Stomach smooth muscle (tissue), 2 donors: ENCODE measurements at regions not wholly inside any gene's neighbourhood (a gene's known extent, or its start where the extent isn't known, plus 50 kb on each side); places are given as distances from the start of the nearest gene placed in this dataset.

ENCODE experiments used
- H3K27ac ChIP-seq: one replicate; pipeline ENCODE4 v1.7.0; 2013; ENCODE audit warnings: mild to moderate bottlenecking, low read length, inconsistent platforms
- H3K27me3 ChIP-seq, 2 donors: one replicate each; pipeline ENCODE4 v1.7.0; 2013; ENCODE audit warnings: low read length in 2 of 2; ENCODE audit not compliant: insufficient read depth in 2 of 2, control insufficient read depth in 1 of 2
- H3K36me3 ChIP-seq, 2 donors: one replicate each; pipeline ENCODE4 v1.7.0; 2013; ENCODE audit warnings: low read length in 2 of 2; ENCODE audit not compliant: control insufficient read depth in 2 of 2, insufficient read depth in 2 of 2
- H3K4me1 ChIP-seq: one replicate; pipeline ENCODE4 v1.7.0; 2013; ENCODE audit warnings: low read length; ENCODE audit not compliant: control insufficient read depth, insufficient read depth
- H3K4me3 ChIP-seq, 2 donors: one replicate each; pipeline ENCODE4 v1.7.0; 2013; ENCODE audit warnings: low read length in 2 of 2
- H3K9ac ChIP-seq, 2 donors: one replicate each; pipeline ENCODE4 v1.7.0; 2013; ENCODE audit warnings: low read length in 2 of 2, mild to moderate bottlenecking in 1 of 2
- H3K9me3 ChIP-seq, 2 donors: one replicate each; pipeline ENCODE4 v1.7.0; 2013; ENCODE audit warnings: low read length in 2 of 2; ENCODE audit not compliant: control insufficient read depth in 2 of 2
- donor health status: healthy.
- donor health status: Pancreatic carcinoma.

- peaks cover 0 to 2% of the 10 kb centered on the region in 2 donors for H3K27me3 ChIP-seq
- H3K4me1 ChIP-seq: peaks cover 5% of the 10 kb centered on the region
- H3K27ac ChIP-seq: no peak overlapping the region
- no peak overlapping the region for H3K9ac ChIP-seq
- no peak overlapping the region for H3K4me3 ChIP-seq
- no peaks in the 10 kb centered on the region for H3K9me3 ChIP-seq
- no peaks in the 10 kb centered on the region for H3K36me3 ChIP-seq
These were observed 162.9 kb downstream of the PLPP3 start for GRCh38 chr1:56416495-56416894.

DNA sequence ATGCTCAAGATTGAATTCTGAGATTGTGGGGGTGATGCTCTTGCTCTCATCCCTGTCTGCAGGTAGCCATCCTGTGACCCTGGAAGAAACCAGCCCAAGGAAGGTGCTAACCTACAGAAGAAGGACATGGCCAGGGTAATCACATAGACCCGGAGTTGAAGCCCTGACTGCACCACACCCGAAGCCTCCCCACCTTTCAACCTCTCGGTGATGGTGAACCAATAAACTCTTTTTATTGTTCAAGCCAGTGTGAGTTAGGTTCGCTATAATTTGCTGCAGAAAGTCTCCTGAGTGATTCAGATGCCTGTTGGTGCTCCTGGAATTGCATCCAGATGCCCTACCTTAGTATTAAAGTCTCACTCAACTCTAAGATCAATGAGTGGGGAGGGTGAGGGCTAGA, 163.6 kb downstream of the PLPP3 start:
- no peak overlapping the region for H3K4me3 ChIP-seq
- H3K27me3 ChIP-seq: peaks cover 0 to 2% of the 10 kb centered on the region in 2 donors
- H3K27ac ChIP-seq: no peak overlapping the region
- H3K9me3 ChIP-seq: no peaks in the 10 kb centered on the region
- no peak overlapping the region for H3K9ac ChIP-seq
- H3K36me3 ChIP-seq: no peaks in the 10 kb centered on the region
- H3K4me1 ChIP-seq: peaks cover 5% of the 10 kb centered on the region

- peaks cover 5% of the 10 kb centered on the region for H3K4me1 ChIP-seq
- peaks cover 0 to 2% of the 10 kb centered on the region in 2 donors for H3K27me3 ChIP-seq
- no peak overlapping the region for H3K9ac ChIP-seq
- H3K9me3 ChIP-seq: no peaks in the 10 kb centered on the region
- no peak overlapping the region for H3K27ac ChIP-seq
- no peak overlapping the region for H3K4me3 ChIP-seq
- H3K36me3 ChIP-seq: no peaks in the 10 kb centered on the region
These were observed 164.1 kb downstream of the PLPP3 start for GRCh38 chr1:56415258-56415657.

DNA sequence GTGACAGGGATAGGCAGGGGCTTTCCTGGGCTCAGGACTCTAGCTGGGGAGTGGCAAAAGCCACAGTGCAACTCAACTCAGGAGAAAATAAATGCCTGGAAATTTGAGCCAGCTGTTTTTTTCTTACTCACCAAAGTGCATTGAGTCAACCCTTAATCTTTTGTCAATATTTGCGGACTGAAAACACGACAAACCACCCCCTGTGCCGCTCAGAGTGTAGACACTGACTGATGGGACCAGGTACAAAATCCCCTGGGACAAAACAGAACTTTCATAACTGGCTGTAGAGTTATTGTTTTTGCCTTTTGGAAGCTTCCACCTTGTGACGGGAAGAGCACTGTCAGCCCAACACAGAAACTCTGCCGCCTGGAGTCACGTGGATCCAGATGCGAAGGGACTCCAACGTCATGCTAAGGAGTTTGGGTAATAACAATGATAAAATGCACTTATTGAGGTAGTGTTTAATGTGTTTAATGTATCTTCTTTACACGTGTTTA, 164.6 kb downstream of the PLPP3 start:
- Histone ChIP-seq H3K27ac (no peak overlapping the region), H3K9me3 (no peaks in the 10 kb centered on the region), H3K4me1 (peaks cover 5% of the 10 kb centered on the region), H3K4me3 (no peak overlapping the region), H3K36me3 (no peaks in the 10 kb centered on the region), H3K27me3 (peaks cover 0 to 2% of the 10 kb centered on the region in 2 donors), H3K9ac (no peak overlapping the region)

DNA sequence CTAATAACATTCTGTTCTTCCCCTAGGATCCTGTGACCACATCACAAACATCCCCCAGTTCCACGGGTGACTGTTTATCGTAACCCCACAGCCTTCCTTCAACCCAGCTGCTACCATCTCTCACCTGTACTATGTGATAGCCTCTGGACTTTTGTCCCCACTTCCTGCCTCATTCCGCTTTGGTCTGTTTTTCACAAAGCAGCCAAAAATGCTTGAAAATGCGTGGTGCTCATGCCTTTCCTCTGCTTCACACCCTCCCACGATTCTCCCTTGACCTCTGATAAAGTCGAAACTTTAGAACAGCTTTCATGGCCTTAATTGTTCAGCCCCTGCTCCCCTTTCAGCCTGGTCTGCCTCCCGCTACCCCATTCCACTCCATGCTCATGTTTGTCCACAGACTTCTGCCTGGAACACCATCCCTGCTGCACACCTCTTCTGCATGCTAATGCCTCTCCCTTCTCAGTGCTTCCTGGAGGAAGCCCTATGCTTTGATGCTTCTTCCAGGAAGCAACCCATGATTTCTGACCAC, 165.6 kb downstream of the PLPP3 start:
- Histone ChIP-seq H3K36me3 (no peaks in the 10 kb centered on the region), H3K27ac (no peak overlapping the region), H3K4me1 (peaks cover 5% of the 10 kb centered on the region), H3K4me3 (no peak overlapping the region), H3K9ac (no peak overlapping the region), H3K9me3 (no peaks in the 10 kb centered on the region), H3K27me3 (peaks cover 0 to 2% of the 10 kb centered on the region in 2 donors)

- H3K9ac ChIP-seq: no peak overlapping the region
- no peaks in the 10 kb centered on the region for H3K4me1 ChIP-seq
- peaks cover 0 to 2% of the 10 kb centered on the region in 2 donors for H3K27me3 ChIP-seq
- no peak overlapping the region for H3K27ac ChIP-seq
- no peak overlapping the region for H3K4me3 ChIP-seq
- no peaks in the 10 kb centered on the region for H3K9me3 ChIP-seq
- H3K36me3 ChIP-seq: no peaks in the 10 kb centered on the region
These were observed 167.7 kb downstream of the PLPP3 start for GRCh38 chr1:56411484-56412180.

DNA sequence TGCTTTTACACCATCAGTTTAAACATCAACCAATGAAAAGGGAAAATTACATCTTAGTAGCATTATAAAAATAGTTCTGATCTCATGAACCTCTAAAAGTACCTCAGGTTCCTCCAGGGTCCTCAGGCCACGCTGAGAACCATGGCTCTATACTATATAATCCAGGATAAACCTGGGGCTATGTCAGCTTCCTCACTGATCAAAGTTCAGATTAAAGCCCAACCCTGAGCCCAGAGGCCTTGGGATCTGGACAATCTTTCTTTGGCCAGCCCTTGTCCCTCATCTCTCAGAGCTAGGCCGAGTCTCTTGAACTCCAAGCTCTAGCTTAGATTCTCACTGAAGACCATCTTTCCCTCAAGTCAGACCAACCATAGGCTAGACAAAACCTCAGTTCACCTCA, 168.3 kb downstream of the PLPP3 start:
- H3K27me3 ChIP-seq: peaks cover 0 to 2% of the 10 kb centered on the region in 2 donors
- H3K27ac ChIP-seq: no peak overlapping the region
- H3K9me3 ChIP-seq: no peaks in the 10 kb centered on the region
- H3K4me3 ChIP-seq: no peak overlapping the region
- H3K36me3 ChIP-seq: no peaks in the 10 kb centered on the region
- H3K9ac ChIP-seq: no peak overlapping the region
- no peaks in the 10 kb centered on the region for H3K4me1 ChIP-seq

GRCh38 chr1:56410405-56410804, 169.0 kb downstream of the PLPP3 start:
- Histone ChIP-seq H3K27me3 (peaks cover 0 to 2% of the 10 kb centered on the region in 2 donors), H3K4me1 (no peaks in the 10 kb centered on the region), H3K27ac (no peak overlapping the region), H3K36me3 (no peaks in the 10 kb centered on the region), H3K9ac (no peak overlapping the region), H3K9me3 (no peaks in the 10 kb centered on the region), H3K4me3 (no peak overlapping the region)

DNA sequence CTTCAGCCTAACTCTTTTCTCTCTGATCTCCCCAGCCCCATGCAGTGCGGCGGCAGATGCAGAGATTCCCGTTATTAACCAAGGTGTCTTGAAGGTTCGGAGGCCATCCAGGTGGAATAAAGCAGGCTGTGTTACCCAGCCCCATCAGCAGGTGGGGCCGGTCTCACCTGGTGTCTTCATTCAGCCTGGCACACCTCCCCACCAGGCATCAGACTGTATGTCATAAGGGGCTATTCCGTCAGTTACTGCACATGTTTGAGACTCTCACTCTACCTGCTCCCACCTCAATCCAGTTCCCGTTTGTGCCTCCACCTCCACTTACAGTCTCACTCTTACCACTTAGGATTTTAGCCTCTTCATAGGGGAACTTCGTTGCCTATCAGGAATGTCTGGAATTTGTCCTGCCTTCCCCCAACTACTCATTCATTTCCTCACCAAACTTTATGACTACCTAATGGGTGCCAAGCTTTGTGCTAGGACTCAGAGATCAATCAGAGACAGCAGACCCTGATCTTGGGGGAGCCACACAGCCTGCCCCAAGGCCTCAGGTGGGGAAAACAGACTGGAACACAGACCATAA, 170.2 kb downstream of the PLPP3 start:
- Histone ChIP-seq H3K9me3 (no peaks in the 10 kb centered on the region), H3K4me3 (no peak overlapping the region), H3K9ac (no peak overlapping the region), H3K4me1 (no peaks in the 10 kb centered on the region), H3K27ac (no peak overlapping the region), H3K27me3 (no peaks in the 10 kb centered on the region), H3K36me3 (no peaks in the 10 kb centered on the region)

DNA sequence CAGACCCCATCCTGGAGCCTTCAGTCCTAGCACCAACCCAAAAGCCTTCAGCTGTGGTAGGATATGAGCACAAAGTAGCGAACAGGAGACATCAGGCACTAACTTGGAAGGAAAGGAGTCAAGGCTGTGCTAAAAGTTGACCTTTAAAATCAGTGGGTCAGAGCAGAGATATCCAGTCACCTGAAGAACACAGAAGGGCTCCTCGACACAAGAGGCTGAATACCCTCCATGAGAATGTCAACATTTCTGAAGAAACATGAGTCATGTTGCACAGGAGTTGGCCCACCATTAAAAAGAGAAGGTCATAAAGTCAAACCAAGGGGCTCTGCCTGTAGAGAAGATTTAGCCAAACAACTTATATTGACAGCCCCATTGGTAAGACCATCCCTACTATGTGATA, 172.5 kb downstream of the PLPP3 start:
- no peaks in the 10 kb centered on the region for H3K9me3 ChIP-seq
- no peaks in the 10 kb centered on the region for H3K36me3 ChIP-seq
- H3K9ac ChIP-seq: no peak overlapping the region
- H3K27me3 ChIP-seq: no peaks in the 10 kb centered on the region
- no peak overlapping the region for H3K4me3 ChIP-seq
- H3K4me1 ChIP-seq: no peaks in the 10 kb centered on the region
- H3K27ac ChIP-seq: no peak overlapping the region

- Histone ChIP-seq H3K9me3 (no peaks in the 10 kb centered on the region), H3K27ac (no peak overlapping the region), H3K36me3 (no peaks in the 10 kb centered on the region), H3K4me1 (no peaks in the 10 kb centered on the region), H3K9ac (no peak overlapping the region), H3K27me3 (no peaks in the 10 kb centered on the region), H3K4me3 (no peak overlapping the region)
These were observed 174.8 kb downstream of the PLPP3 start for GRCh38 chr1:56404561-56405030.
